Spleen (tissue), 7 donors: ENCODE measurements at regions not wholly inside any gene's neighbourhood (a gene's known extent, or its start where the extent isn't known, plus 50 kb on each side); places are given as distances from the start of the nearest gene placed in this dataset.

ENCODE experiments used
- POLR2A ChIP-seq, 3 donors: fragments of 450-650 bp; IDR thresholded peaks; one replicate each; pipeline ENCODE4 v1.5.1; 2017; ENCODE audit warnings: antibody characterized with exemption in 3 of 3, mild to moderate bottlenecking in 1 of 3
- TF ChIP-seq, protein P1 (sequence below), 11 experiments: fragments of 200-600 bp in 7 of 11; fragments of 450-650 bp in 4 of 11; sonication (generic) in 4 of 11; IDR thresholded peaks in 8 of 11; conservative IDR thresholded peaks in 3 of 11; 1 replicate in 7 of 11; 2 replicates in 4 of 11; pipeline versions ENCODE4 v1.4.0 to v1.8.0; 2016 to 2021; ENCODE audit warnings: antibody characterized with exemption in 11 of 11, inconsistent platforms in 4 of 11, mild to moderate bottlenecking in 1 of 11
- donor health status: DM: no; HTN: no; CAD: no; lungs with moderate emphysema.
- donor health status: DM: no; HTN: no; CAD: no.
- donor health status: DM: no; HTN: no; CAD: no.

DNA sequence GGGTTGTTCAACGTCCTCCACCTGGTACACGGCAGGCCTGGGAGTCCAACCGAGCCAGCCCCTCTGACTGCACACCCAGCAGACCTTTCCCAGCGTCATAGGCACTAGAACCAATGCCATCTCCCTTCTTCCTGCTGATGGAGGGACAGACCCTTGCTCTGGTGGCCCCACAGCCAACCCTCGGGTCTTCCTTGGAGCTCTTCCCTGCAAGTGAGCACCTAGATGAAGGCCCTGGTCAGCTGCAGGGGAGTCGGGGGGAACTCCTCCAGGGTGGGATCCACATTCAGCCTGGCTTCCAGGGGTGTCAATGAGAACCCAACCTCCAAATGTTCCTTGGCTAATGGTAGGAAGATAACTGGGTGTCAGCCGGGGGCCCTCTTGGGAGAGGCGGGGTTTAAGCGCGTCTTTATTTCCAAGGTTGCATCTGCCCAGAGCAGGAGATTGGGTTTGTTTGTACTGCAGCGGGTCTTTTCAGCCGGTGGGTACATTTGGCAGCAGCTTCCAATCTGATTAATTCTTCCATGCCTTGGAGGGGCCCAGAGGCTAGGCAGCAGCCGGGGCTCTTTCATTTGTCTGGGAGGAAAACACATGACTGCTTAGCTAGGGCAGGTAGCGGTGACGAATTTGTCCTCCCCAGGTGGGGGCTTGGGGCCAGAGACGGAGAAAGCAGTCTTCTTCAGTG is 56.0 kb upstream of the SHISAL1 start:
- TF ChIP-seq, protein P1, sequence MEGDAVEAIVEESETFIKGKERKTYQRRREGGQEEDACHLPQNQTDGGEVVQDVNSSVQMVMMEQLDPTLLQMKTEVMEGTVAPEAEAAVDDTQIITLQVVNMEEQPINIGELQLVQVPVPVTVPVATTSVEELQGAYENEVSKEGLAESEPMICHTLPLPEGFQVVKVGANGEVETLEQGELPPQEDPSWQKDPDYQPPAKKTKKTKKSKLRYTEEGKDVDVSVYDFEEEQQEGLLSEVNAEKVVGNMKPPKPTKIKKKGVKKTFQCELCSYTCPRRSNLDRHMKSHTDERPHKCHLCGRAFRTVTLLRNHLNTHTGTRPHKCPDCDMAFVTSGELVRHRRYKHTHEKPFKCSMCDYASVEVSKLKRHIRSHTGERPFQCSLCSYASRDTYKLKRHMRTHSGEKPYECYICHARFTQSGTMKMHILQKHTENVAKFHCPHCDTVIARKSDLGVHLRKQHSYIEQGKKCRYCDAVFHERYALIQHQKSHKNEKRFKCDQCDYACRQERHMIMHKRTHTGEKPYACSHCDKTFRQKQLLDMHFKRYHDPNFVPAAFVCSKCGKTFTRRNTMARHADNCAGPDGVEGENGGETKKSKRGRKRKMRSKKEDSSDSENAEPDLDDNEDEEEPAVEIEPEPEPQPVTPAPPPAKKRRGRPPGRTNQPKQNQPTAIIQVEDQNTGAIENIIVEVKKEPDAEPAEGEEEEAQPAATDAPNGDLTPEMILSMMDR (IDR thresholded peaks at IDR 0.05 in 8 of 11, conservative IDR thresholded peaks at IDR 0.05 in 3 of 11) = no peak
- TF ChIP-seq POLR2A (IDR thresholded peaks at IDR 0.05) = no peak
